ENCODE measurements at regions not wholly inside any gene's neighbourhood (a gene's known extent, or its start where the extent isn't known, plus 50 kb on each side); places are given as distances from the start of the nearest gene placed in this dataset.

DNA sequence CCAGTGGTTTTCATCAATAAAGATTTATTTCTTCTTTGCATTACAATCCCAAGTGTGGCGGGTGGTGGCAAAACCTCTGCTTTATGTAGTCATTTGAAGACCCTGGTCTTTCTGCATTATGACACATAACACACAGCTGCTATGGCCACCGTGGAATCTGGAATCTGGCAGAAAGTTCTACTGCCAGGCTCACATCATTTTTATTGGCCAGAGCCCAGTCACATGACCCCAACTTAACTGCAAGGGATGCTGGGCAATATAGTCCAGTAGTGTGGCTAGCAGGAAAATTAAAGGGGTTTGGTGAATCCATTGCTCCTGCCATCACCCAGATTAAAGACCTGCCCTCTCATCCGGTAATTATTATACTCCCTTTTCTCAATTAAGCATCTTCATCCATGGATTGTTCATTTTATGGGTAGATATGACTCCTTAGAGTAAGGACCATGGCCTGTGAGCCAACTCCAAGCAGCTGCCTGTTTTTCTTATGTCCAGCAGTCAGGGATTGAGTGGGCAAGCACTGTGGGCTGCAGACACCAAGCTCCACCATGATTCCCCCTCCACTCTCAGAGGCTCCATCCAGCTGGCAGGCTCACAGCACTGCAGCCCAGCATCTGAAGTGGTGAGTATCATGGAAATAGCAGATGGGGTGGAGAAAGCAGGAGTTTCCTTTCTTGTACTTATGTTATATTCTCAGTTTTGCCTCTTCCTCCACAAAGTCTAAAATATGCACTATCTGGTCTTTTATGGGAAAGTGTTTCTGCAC lies 1030.7 kb downstream of the AACS start:
- no peak overlapping the region for H3K4me3 Mint-ChIP-seq
- no peak for ATAC-seq (ENCODE audit: low read depth)
- TF ChIP-seq, protein P1, sequence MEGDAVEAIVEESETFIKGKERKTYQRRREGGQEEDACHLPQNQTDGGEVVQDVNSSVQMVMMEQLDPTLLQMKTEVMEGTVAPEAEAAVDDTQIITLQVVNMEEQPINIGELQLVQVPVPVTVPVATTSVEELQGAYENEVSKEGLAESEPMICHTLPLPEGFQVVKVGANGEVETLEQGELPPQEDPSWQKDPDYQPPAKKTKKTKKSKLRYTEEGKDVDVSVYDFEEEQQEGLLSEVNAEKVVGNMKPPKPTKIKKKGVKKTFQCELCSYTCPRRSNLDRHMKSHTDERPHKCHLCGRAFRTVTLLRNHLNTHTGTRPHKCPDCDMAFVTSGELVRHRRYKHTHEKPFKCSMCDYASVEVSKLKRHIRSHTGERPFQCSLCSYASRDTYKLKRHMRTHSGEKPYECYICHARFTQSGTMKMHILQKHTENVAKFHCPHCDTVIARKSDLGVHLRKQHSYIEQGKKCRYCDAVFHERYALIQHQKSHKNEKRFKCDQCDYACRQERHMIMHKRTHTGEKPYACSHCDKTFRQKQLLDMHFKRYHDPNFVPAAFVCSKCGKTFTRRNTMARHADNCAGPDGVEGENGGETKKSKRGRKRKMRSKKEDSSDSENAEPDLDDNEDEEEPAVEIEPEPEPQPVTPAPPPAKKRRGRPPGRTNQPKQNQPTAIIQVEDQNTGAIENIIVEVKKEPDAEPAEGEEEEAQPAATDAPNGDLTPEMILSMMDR (IDR thresholded peaks at IDR 0.05), result no peak
- intact Hi-C loops (cut with micrococcal nuclease), result no loop called here
- peaks cover 6% of the 10 kb centered on the region for H3K9me3 Mint-ChIP-seq
- no peak overlapping the region for H3K27ac Mint-ChIP-seq
- ChIA-PET POLR2A (no interaction called here), CTCF (no interaction called here)
- H3K27me3 Mint-ChIP-seq, result no peaks in the 10 kb centered on the region
- H3K36me3 Mint-ChIP-seq (ENCODE audit: low read depth), result no peaks in the 10 kb centered on the region
- no peaks in the 10 kb centered on the region for H3K4me1 Mint-ChIP-seq
- no peak for DNase-seq

DNA sequence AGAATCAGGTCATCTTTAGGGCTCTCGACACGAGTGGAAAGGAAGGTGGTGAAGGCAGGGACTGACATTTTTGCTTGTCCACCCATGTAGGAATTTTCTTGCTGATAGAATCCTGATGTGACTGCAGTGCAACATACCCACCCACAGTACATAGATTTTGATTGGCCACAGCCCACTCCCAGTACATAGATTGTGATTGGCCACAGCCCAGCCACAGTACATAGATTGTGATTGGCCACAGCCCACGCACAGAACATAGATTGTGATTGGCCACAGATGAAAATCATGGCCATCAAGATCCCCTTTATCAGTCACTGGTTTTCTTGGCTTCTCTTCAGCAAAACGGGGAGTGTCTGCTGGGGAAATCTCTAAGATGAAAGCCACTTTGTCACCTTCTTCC lies 1041.5 kb downstream of the AACS start:
- CTCF ChIA-PET, result no interaction called here
- intact Hi-C loops (cut with micrococcal nuclease), result no loop called here
- TF ChIP-seq, protein P1 (IDR thresholded peaks at IDR 0.05), result no peak
- no peaks in the 10 kb centered on the region for H3K4me1 Mint-ChIP-seq
- H3K36me3 Mint-ChIP-seq (ENCODE audit: low read depth), result no peaks in the 10 kb centered on the region
- POLR2A ChIA-PET, result no interaction called here
- no peaks in the 10 kb centered on the region for H3K9me3 Mint-ChIP-seq
- no peak overlapping the region for H3K27ac Mint-ChIP-seq
- no peaks in the 10 kb centered on the region for H3K27me3 Mint-ChIP-seq
- H3K4me3 Mint-ChIP-seq, result no peak overlapping the region
- ATAC-seq (ENCODE audit: low read depth) (no peak), DNase-seq (no peak)

DNA sequence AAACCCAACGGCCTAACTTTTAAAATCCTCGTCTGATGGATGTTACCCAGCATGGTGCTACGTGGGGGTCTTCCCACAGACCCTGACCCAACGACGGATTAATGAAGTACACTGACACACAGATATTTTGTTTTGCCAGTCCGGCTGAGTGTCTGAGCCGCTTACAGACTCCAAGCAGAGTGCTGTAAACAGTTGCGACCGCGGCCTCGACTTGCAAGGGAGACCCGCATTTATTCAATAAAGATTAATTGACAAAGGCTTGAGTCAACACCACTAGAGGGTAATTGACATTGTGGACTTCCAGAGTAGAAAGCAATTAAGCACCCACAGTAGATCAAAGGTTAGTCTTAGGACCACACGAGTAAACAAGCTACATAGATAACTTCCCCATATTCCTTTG lies 1042.4 kb downstream of the AACS start:
- POLR2A ChIA-PET, result no interaction called here
- H3K27me3 Mint-ChIP-seq, result no peaks in the 10 kb centered on the region
- ATAC-seq (ENCODE audit: low read depth), result no peak
- H3K9me3 Mint-ChIP-seq, result no peaks in the 10 kb centered on the region
- CTCF ChIA-PET, result no interaction called here
- H3K4me3 Mint-ChIP-seq, result no peak overlapping the region
- TF ChIP-seq, protein P1 (IDR thresholded peaks at IDR 0.05), result no peak
- intact Hi-C loops (cut with micrococcal nuclease), result no loop called here
- H3K27ac Mint-ChIP-seq, result no peak overlapping the region
- no peaks in the 10 kb centered on the region for H3K4me1 Mint-ChIP-seq
- no peaks in the 10 kb centered on the region for H3K36me3 Mint-ChIP-seq (ENCODE audit: low read depth)
- DNase-seq, result no peak

DNA sequence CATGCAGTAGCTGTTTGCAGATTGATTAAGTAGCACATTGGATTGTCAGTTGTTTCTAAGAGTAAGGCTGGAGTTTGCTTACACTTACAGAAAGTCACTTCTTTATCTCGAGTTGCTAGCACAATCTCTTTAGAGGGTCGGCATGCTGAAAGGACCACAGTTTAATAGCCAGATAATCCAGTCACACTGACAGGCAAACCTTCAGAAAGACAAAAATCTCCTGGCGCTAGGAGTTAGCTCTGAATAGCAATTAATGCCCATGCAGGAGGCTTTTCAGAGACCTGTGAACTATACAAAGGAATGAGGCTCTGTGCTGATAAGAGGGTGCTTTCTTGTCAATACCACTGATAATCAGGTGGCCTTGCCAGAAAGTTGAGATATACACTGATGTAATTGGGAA lies 1043.0 kb downstream of the AACS start:
- H3K27me3 Mint-ChIP-seq, result no peaks in the 10 kb centered on the region
- no peak overlapping the region for H3K27ac Mint-ChIP-seq
- no peak overlapping the region for H3K4me3 Mint-ChIP-seq
- TF ChIP-seq, protein P1 (IDR thresholded peaks at IDR 0.05), result no peak
- H3K9me3 Mint-ChIP-seq, result no peaks in the 10 kb centered on the region
- ATAC-seq (ENCODE audit: low read depth), result no peak
- no peaks in the 10 kb centered on the region for H3K36me3 Mint-ChIP-seq (ENCODE audit: low read depth)
- intact Hi-C loops (cut with micrococcal nuclease), result no loop called here
- ChIA-PET CTCF (no interaction called here), POLR2A (no interaction called here)
- DNase-seq, result no peak
- H3K4me1 Mint-ChIP-seq, result no peaks in the 10 kb centered on the region

DNA sequence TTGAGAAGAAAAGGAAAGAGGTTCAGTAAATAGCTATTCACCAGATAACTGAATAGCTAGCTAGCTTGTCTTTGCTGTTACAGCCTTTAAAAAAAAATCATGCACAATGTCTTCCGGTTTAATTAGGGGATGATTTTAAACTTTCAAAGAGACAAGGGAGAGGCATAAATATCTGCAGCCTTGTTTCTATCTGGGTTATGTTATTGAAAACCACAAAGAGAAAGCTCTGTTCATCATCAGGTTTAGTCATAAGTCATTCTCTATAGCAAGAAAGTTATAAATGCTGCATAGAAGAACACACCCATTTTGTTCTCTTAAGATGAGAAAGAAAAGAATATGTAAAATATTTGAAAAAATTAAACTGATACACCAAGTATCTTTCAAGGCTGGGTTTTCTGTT lies 1046.9 kb downstream of the AACS start:
- no peak overlapping the region for H3K27ac Mint-ChIP-seq
- ATAC-seq (ENCODE audit: low read depth) (no peak), DNase-seq (no peak)
- no peaks in the 10 kb centered on the region for H3K9me3 Mint-ChIP-seq
- no peaks in the 10 kb centered on the region for H3K4me1 Mint-ChIP-seq
- ChIA-PET POLR2A (no interaction called here), CTCF (no interaction called here)
- H3K4me3 Mint-ChIP-seq, result no peak overlapping the region
- H3K27me3 Mint-ChIP-seq, result no peaks in the 10 kb centered on the region
- no peaks in the 10 kb centered on the region for H3K36me3 Mint-ChIP-seq (ENCODE audit: low read depth)
- intact Hi-C loops (cut with micrococcal nuclease), result no loop called here
- TF ChIP-seq, protein P1 (IDR thresholded peaks at IDR 0.05), result no peak

Data from activated B cell treated with CpG ODN at 0.5 μM for 24 hours (primary cell).